ENCODE measurements at regions not wholly inside any gene's neighbourhood (a gene's known extent, or its start where the extent isn't known, plus 50 kb on each side); places are given as distances from the start of the nearest gene placed in this dataset.
"Not testable (repeated sequence)": the region's sequence is repeated elsewhere in the genome, so short reads cannot be mapped to it uniquely, and the experiment has no call there.

- CTCF ChIA-PET, result interaction anchor here (1.0 to 1.1 kb wide), 2 partner anchors 224 to 254 kb away, joined by 3 read pairs; no protein-coding TSS in a partner anchor
Measured at GRCh38 chr4:56575820-56576429, 70.3 kb downstream of the ARL9 start.

GRCh38 chr4:56592417-56592816 is 86.8 kb downstream of the ARL9 start:
- POLR2A ChIA-PET (ENCODE audit: low non-redundant PET); H3K4me3 ChIP-seq (ENCODE audit: low read depth, low read length, poor library complexity, severe bottlenecking); H3K36me3 ChIP-seq (ENCODE audit: insufficient read depth, low read length, poor library complexity, severe bottlenecking); H3K27me3 ChIP-seq (replicated peaks; ENCODE audit: insufficient read depth, low read depth, low read length, poor library complexity); DNase-seq (ENCODE audit: low spot score); BruUV-seq (replicated peaks); H3K27ac ChIP-seq (ENCODE audit: low read depth, low read length, poor library complexity, severe bottlenecking); H3K4me1 ChIP-seq (ENCODE audit: insufficient read depth, low read length, poor library complexity, severe bottlenecking); CTCF ChIA-PET; intact Hi-C loops (cut with micrococcal nuclease; ENCODE audit: unreplicated experiment); H3K9me3 ChIP-seq (ENCODE audit: low read depth, low read length, poor library complexity, severe bottlenecking): not testable (repeated sequence)

More at GRCh38 chr4:56575820-56576429, 70.3 kb downstream of the ARL9 start:
- TF ChIP-seq CTCF (conservative IDR thresholded peaks at IDR 0.05; ENCODE audit: low read depth, low read length) (peak; percentile 38), EZH2 (IDR thresholded peaks at IDR 0.05; ENCODE audit: borderline replicate concordance, low read depth, low read length, poor library complexity, severe bottlenecking) (no peak)
- DNase-seq (ENCODE audit: low spot score), result no peak
- POLR2A ChIA-PET (ENCODE audit: low non-redundant PET), result no interaction called here
- H3K4me3 ChIP-seq (ENCODE audit: low read depth, low read length, poor library complexity, severe bottlenecking), result no peak overlapping the region
- no peaks in the 10 kb centered on the region for H3K9me3 ChIP-seq (ENCODE audit: low read depth, low read length, poor library complexity, severe bottlenecking)
- H3K36me3 ChIP-seq (ENCODE audit: insufficient read depth, low read length, poor library complexity, severe bottlenecking), result no peaks in the 10 kb centered on the region
- no peaks in the 10 kb centered on the region for H3K27me3 ChIP-seq (replicated peaks; ENCODE audit: insufficient read depth, low read depth, low read length, poor library complexity)
- intact Hi-C loops (cut with micrococcal nuclease; ENCODE audit: unreplicated experiment), result loop anchor here (10.0 kb wide), 1 partner anchor 229 kb away; no protein-coding TSS in a partner anchor
- no TSS peak for BruUV-seq (replicated peaks)
- H3K27ac ChIP-seq (ENCODE audit: low read depth, low read length, poor library complexity, severe bottlenecking), result no peak overlapping the region
- H3K4me1 ChIP-seq (ENCODE audit: insufficient read depth, low read length, poor library complexity, severe bottlenecking), result no peaks in the 10 kb centered on the region
